H9 (cell line): ENCODE measurements at regions not wholly inside any gene's neighbourhood (a gene's known extent, or its start where the extent isn't known, plus 50 kb on each side); places are given as distances from the start of the nearest gene placed in this dataset.

ENCODE experiments used
- DNase-seq: peaks from one replicate; pipeline ENCODE4 v3.0.0-alpha.2; 2017
- H2AFZ ChIP-seq: one replicate; pipeline ENCODE4 v1.6.1; 2013; ENCODE audit warnings: mild to moderate bottlenecking, low read length, control low read depth, moderate library complexity
- H2AK5ac ChIP-seq: 2 replicates; pipeline ENCODE4 v1.6.1; 2013; ENCODE audit warnings: low read length, control low read depth, mixed read lengths; ENCODE audit not compliant: insufficient read length
- H2BK120ac ChIP-seq: one replicate; pipeline ENCODE4 v1.6.1; 2013; ENCODE audit warnings: low read depth, mild to moderate bottlenecking, low read length, control low read depth, inconsistent platforms; ENCODE audit not compliant: poor library complexity, severe bottlenecking
- H2BK12ac ChIP-seq: 2 replicates; pipeline ENCODE4 v1.6.1; 2013; ENCODE audit warnings: low read length, control low read depth, mixed read lengths, low read depth; ENCODE audit not compliant: insufficient read length
- H2BK15ac ChIP-seq: 2 replicates; pipeline ENCODE4 v1.6.1; 2013; ENCODE audit warnings: low read depth, low read length, control low read depth
- H2BK20ac ChIP-seq: one replicate; pipeline ENCODE4 v1.6.1; 2013; ENCODE audit warnings: low read depth, mild to moderate bottlenecking, low read length, control low read depth, inconsistent platforms; ENCODE audit not compliant: poor library complexity, severe bottlenecking
- H2BK5ac ChIP-seq: 2 replicates; pipeline ENCODE4 v1.6.1; 2013; ENCODE audit warnings: low read length, control low read depth, mixed read lengths; ENCODE audit not compliant: insufficient read length
- H3K14ac ChIP-seq: 2 replicates; pipeline ENCODE4 v1.6.1; 2013; ENCODE audit warnings: low read length, control low read depth; ENCODE audit not compliant: insufficient read depth
- H3K18ac ChIP-seq: 2 replicates; pipeline ENCODE4 v1.6.1; 2013; ENCODE audit warnings: low read depth, mild to moderate bottlenecking, mixed read lengths, low read length, control low read depth; ENCODE audit not compliant: insufficient read length
- H3K23ac ChIP-seq: 2 replicates; pipeline ENCODE4 v1.6.1; 2013; ENCODE audit warnings: low read length, control low read depth, mixed read lengths, low read depth; ENCODE audit not compliant: insufficient read length
- H3K23me2 ChIP-seq: 2 replicates; pipeline ENCODE4 v1.6.1; 2013; ENCODE audit warnings: low read depth, mild to moderate bottlenecking, mixed read lengths, low read length, control low read depth; ENCODE audit not compliant: insufficient read length, poor library complexity, severe bottlenecking
- H3K27ac ChIP-seq: 2 replicates; pipeline ENCODE4 v1.5.1; 2013; ENCODE audit warnings: low read length, control low read depth, mixed read lengths, low read depth; ENCODE audit not compliant: insufficient read length
- H3K27me3 ChIP-seq: 2 replicates; pipeline ENCODE4 v1.6.1; 2013; ENCODE audit warnings: low read length, control low read depth, inconsistent platforms; ENCODE audit not compliant: insufficient read depth
- H3K4ac ChIP-seq: 2 replicates; pipeline ENCODE4 v1.6.1; 2013; ENCODE audit warnings: low read depth, mild to moderate bottlenecking, control low read depth, inconsistent platforms, low read length, moderate library complexity
- H3K4me1 ChIP-seq: 2 replicates; pipeline ENCODE4 v1.6.1; 2013; ENCODE audit warnings: low read length, control low read depth, inconsistent platforms; ENCODE audit not compliant: insufficient read depth
- H3K4me2 ChIP-seq: 2 replicates; pipeline ENCODE4 v1.6.1; 2013; ENCODE audit warnings: low read length, control low read depth, mixed read lengths; ENCODE audit not compliant: insufficient read length, insufficient read depth
- H3K56ac ChIP-seq: 2 replicates; pipeline ENCODE4 v1.6.1; 2013; ENCODE audit warnings: low read depth, mild to moderate bottlenecking, mixed read lengths, low read length, control low read depth; ENCODE audit not compliant: insufficient read length
- H3K79me1 ChIP-seq: 2 replicates; pipeline ENCODE4 v1.6.1; 2013; ENCODE audit warnings: low read depth, mild to moderate bottlenecking, moderate library complexity, low read length, control low read depth, inconsistent platforms; ENCODE audit not compliant: insufficient read depth, poor library complexity, severe bottlenecking
- H3K79me2 ChIP-seq: 2 replicates; pipeline ENCODE4 v1.6.1; 2013; ENCODE audit warnings: low read length, control low read depth, inconsistent platforms; ENCODE audit not compliant: insufficient read depth
- H3K9ac ChIP-seq: 2 replicates; pipeline ENCODE4 v1.6.1; 2013; ENCODE audit warnings: low read length, control low read depth, mixed read lengths; ENCODE audit not compliant: insufficient read length; ENCODE audit errors: extremely low read depth
- H3K9me3 ChIP-seq: one replicate; pipeline ENCODE4 v1.6.1; 2013; ENCODE audit warnings: low read depth, low read length, inconsistent platforms; ENCODE audit not compliant: control insufficient read depth
- H3T11ph ChIP-seq: one replicate; pipeline ENCODE4 v1.6.1; 2013; ENCODE audit warnings: mild to moderate bottlenecking, low read length, control low read depth, inconsistent platforms
- H4K20me1 ChIP-seq: one replicate; pipeline ENCODE4 v1.6.1; 2013; ENCODE audit not compliant: control insufficient read depth, insufficient read length, insufficient read depth
- H4K5ac ChIP-seq: 2 replicates; pipeline ENCODE4 v1.6.1; 2013; ENCODE audit warnings: low read depth, mild to moderate bottlenecking, mixed read lengths, low read length, control low read depth; ENCODE audit not compliant: insufficient read length
- H4K8ac ChIP-seq: replicated peaks from 2 replicates; pipeline ENCODE4 v1.6.1; 2013; ENCODE audit warnings: low read length, control low read depth, mixed read lengths, low read depth; ENCODE audit not compliant: insufficient read length
- H4K91ac ChIP-seq: 2 replicates; pipeline ENCODE4 v1.6.1; 2013; ENCODE audit warnings: low read depth, mild to moderate bottlenecking, moderate library complexity, mixed read lengths, low read length, control low read depth; ENCODE audit not compliant: insufficient read length
- H3K27ac Mint-ChIP-seq, 3 experiments: 2 replicates in 2 of 3; 3 replicates in 1 of 3; pipeline ENCODE4 v1.8.0; 2020 to 2021; ENCODE audit warnings: mixed read lengths in 3 of 3, mild to moderate bottlenecking in 1 of 3, moderate library complexity in 1 of 3
- H3K27me3 Mint-ChIP-seq: 2 replicates; pipeline ENCODE4 v1.8.0; 2021; ENCODE audit warnings: low read depth, mild to moderate bottlenecking, moderate library complexity, mixed read lengths
- H3K36me3 Mint-ChIP-seq, 3 experiments: 2 replicates in 2 of 3; 3 replicates in 1 of 3; pipeline ENCODE4 v1.8.0; 2020 to 2021; ENCODE audit warnings: low read depth in 3 of 3, mixed read lengths in 3 of 3; ENCODE audit not compliant: insufficient read depth in 1 of 3
- H3K4me1 Mint-ChIP-seq, 2 experiments: 2 replicates each; pipeline ENCODE4 v1.8.0; 2020; ENCODE audit warnings: mixed read lengths in 2 of 2
- H3K4me3 Mint-ChIP-seq, 2 experiments: 2 replicates in 1 of 2; 3 replicates in 1 of 2; pipeline ENCODE4 v1.8.0; 2020 to 2021; ENCODE audit warnings: mild to moderate bottlenecking in 2 of 2, mixed read lengths in 2 of 2, moderate library complexity in 1 of 2
- H3K9me3 Mint-ChIP-seq, 2 experiments: 2 replicates in 1 of 2; 3 replicates in 1 of 2; pipeline ENCODE4 v1.8.0; 2020; ENCODE audit warnings: mild to moderate bottlenecking in 2 of 2, mixed read lengths in 2 of 2, moderate library complexity in 1 of 2
- CTCF ChIP-seq: fragments of 200-600 bp; sonication (generic); conservative IDR thresholded peaks from 3 replicates; pipeline ENCODE4 v1.8.0; 2021; ENCODE audit warnings: antibody characterized with exemption, mild to moderate bottlenecking
- WGBS: extraction: QIAGEN DNeasy Blood & Tissue Kit; methylation state at CpG from one replicate; pipeline ENCODE4 v1.1.7; 2013; ENCODE audit warnings: missing lambda C conversion rate, low lambda C conversion rate, mixed read lengths; ENCODE audit not compliant: insufficient read length; ENCODE audit errors: extremely low coverage; 5-methylcytosine and 5-hydroxymethylcytosine counted together

GRCh38 chr1:43074709-43075108 lies 97.4 kb downstream of the EBNA1BP2 start:
- peaks cover 28 to 30% of the 10 kb centered on the region in 2 experiments for H3K4me1 Mint-ChIP-seq
- H3K9ac ChIP-seq, result no peak overlapping the region
- no peak overlapping the region for H2BK120ac ChIP-seq
- no peak for DNase-seq
- no peak overlapping the region for H3K27ac ChIP-seq
- H3K79me1 ChIP-seq, result no peaks in the 10 kb centered on the region
- no peak overlapping the region for H2BK5ac ChIP-seq
- no peak overlapping the region for H3K56ac ChIP-seq
- H3K36me3 Mint-ChIP-seq, result no peaks in the 10 kb centered on the region
- no peaks in the 10 kb centered on the region; a peak in 2 of 5 replicates for H3K9me3 Mint-ChIP-seq
- WGBS, result no CpG with 5 or more reads among the region's 2 CpGs
- H4K20me1 ChIP-seq, result no peaks in the 10 kb centered on the region
- H3K79me2 ChIP-seq, result no peaks in the 10 kb centered on the region
- H4K91ac ChIP-seq, result no peak overlapping the region
- no peak overlapping the region for H2AK5ac ChIP-seq
- H2AFZ ChIP-seq, result no peak overlapping the region
- H3K27me3 Mint-ChIP-seq, result no peaks in the 10 kb centered on the region; the same call in 1 of the 2 replicates
- H3K4ac ChIP-seq, result no peak overlapping the region
- no peak for TF ChIP-seq CTCF
- H3K23ac ChIP-seq, result no peak overlapping the region
- H2BK15ac ChIP-seq, result no peak overlapping the region
- H3K9me3 ChIP-seq, result no peaks in the 10 kb centered on the region
- no peak overlapping the region for H3K18ac ChIP-seq
- H3K27me3 ChIP-seq, result no peaks in the 10 kb centered on the region
- no peak overlapping the region for H3K4me3 Mint-ChIP-seq
- no peak overlapping the region for H3K27ac Mint-ChIP-seq
- no peak overlapping the region for H2BK20ac ChIP-seq
- H3K4me2 ChIP-seq, result no peak overlapping the region
- H4K8ac ChIP-seq, result no peak overlapping the region
- no peak overlapping the region for H2BK12ac ChIP-seq
- no peak overlapping the region for H4K5ac ChIP-seq
- no peak overlapping the region for H3K14ac ChIP-seq
- H3K4me1 ChIP-seq, result peaks cover 2% of the 10 kb centered on the region; the same call in 1 of the 2 replicates
- H3K23me2 ChIP-seq, result no peaks in the 10 kb centered on the region
- H3T11ph ChIP-seq, result no peak overlapping the region
